HCT116 (cell line): ENCODE measurements at regions not wholly inside any gene's neighbourhood (a gene's known extent, or its start where the extent isn't known, plus 50 kb on each side); places are given as distances from the start of the nearest gene placed in this dataset.

Experiments
- ATAC-seq: fragments of 200-7000 bp; cut with Tn5 transposase; 2 replicates; pipeline ENCODE4 v1.9.1; 2020; ENCODE audit warnings: mild to moderate bottlenecking, moderate library complexity
- BruUV-seq: library from RNA; stranded (reverse); fragments of 400-500 nt; replicated peaks from 2 replicates; lab custom pipeline; 2021; lab: Mats Ljungman, UMichigan
- CTCF ChIA-PET: fragments of 300-600 bp; sonication (Branson Sonifier 250); formaldehyde crosslinking; loops from one replicate; lab custom pipeline; 2021; ENCODE audit warnings: antibody characterized with exemption; lab: Charles Lee
- POLR2A ChIA-PET: fragments of 300-600, 350-600 bp; sonication (Branson Sonifier 250); formaldehyde crosslinking; loops from one replicate; lab custom pipeline; 2021; ENCODE audit warnings: antibody characterized with exemption; lab: Charles Lee
- RAD21 ChIA-PET, 2 experiments: fragments of 300-600 bp; sonication (Branson Sonifier 250); formaldehyde crosslinking; loops; one replicate each; lab custom pipeline; 2023; ENCODE audit warnings: low total read pairs in 2 of 2; ENCODE audit not compliant: uncharacterized antibody in 2 of 2, unreplicated experiment in 2 of 2, low non-redundant PET in 1 of 2; lab: Charles Lee
- DNase-seq: peaks from one replicate; pipeline ENCODE4 v3.0.0-alpha.2; 2010; ENCODE audit warnings: low read depth, low spot score
- H2AFZ ChIP-seq: fragments of 200-600 bp; shearing (Covaris generic), sonication (generic); 2 replicates; pipeline ENCODE4 v1.6.1; 2017; ENCODE audit warnings: low read depth, mixed run types, mixed read lengths, antibody characterized with exemption, low read length; ENCODE audit not compliant: poor library complexity, severe bottlenecking
- H3K27ac ChIP-seq: 2 replicates; pipeline ENCODE4 v1.5.1; 2012; ENCODE audit warnings: low read depth, low read length
- H3K27me3 ChIP-seq: fragments of 200-600 bp; sonication (generic); 2 replicates; pipeline ENCODE4 v1.6.1; 2016; ENCODE audit warnings: mixed run types, low read length, mixed read lengths; ENCODE audit not compliant: insufficient read depth
- H3K36me3 ChIP-seq, 2 experiments: fragments of 200-500 bp in 1 of 2; fragments of 200-600 bp in 1 of 2; sonication (Bioruptor generic) in 1 of 2; sonication (generic) in 1 of 2; 2 replicates each; pipeline versions ENCODE4 v1.5.1 to v1.6.1; 2014 to 2016; ENCODE audit warnings: low read length in 2 of 2, inconsistent platforms in 1 of 2, mixed read lengths in 1 of 2, mixed run types in 1 of 2; ENCODE audit not compliant: insufficient read depth in 2 of 2, control insufficient read depth in 1 of 2
- H3K4me1 ChIP-seq, 2 experiments: fragments of 200-600 bp in 1 of 2; sonication (generic) in 1 of 2; 2 replicates each; pipeline versions ENCODE4 v1.5.1 to v1.6.1; 2012 to 2017; ENCODE audit warnings: low read length in 2 of 2, inconsistent platforms in 1 of 2, mild to moderate bottlenecking in 1 of 2, mixed read lengths in 1 of 2, mixed run types in 1 of 2, moderate library complexity in 1 of 2; ENCODE audit not compliant: insufficient read depth in 2 of 2, control insufficient read depth in 1 of 2
- H3K4me2 ChIP-seq: fragments of 200-600 bp; sonication (generic); 2 replicates; pipeline ENCODE4 v1.6.1; 2017; ENCODE audit warnings: mixed run types, low read length, mixed read lengths
- H3K4me3 ChIP-seq, 2 experiments: fragments of 200-600 bp in 1 of 2; sonication (generic) in 1 of 2; replicated peaks in 1 of 2; 2 replicates each; pipeline ENCODE4 v1.5.1; 2011 to 2016; ENCODE audit warnings: low read length in 2 of 2, control low read depth in 1 of 2, low read depth in 1 of 2, mild to moderate bottlenecking in 1 of 2, mixed read lengths in 1 of 2, mixed run types in 1 of 2
- H3K79me2 ChIP-seq: fragments of 200-600 bp; sonication (generic); 2 replicates; pipeline ENCODE4 v1.6.1; 2017; ENCODE audit warnings: mild to moderate bottlenecking, mixed run types, low read length, moderate library complexity, mixed read lengths; ENCODE audit not compliant: insufficient read depth
- H3K9ac ChIP-seq: fragments of 200-600 bp; sonication (generic); 2 replicates; pipeline ENCODE4 v1.6.1; 2016; ENCODE audit warnings: low read length, mixed read lengths
- H3K9me2 ChIP-seq: fragments of 200-600 bp; sonication (generic), shearing (Covaris generic); 2 replicates; pipeline ENCODE4 v1.6.1; 2017; ENCODE audit warnings: mixed run types, mild to moderate bottlenecking, moderate library complexity; ENCODE audit not compliant: insufficient read depth
- H3K9me3 ChIP-seq, 2 experiments: fragments of 200-500 bp in 1 of 2; fragments of 200-600 bp in 1 of 2; sonication (Bioruptor generic) in 1 of 2; sonication (generic) in 1 of 2; 2 replicates each; pipeline ENCODE4 v1.6.1; 2014 to 2017; ENCODE audit warnings: low read length in 2 of 2, mixed read lengths in 2 of 2, inconsistent platforms in 1 of 2, low read depth in 1 of 2, mild to moderate bottlenecking in 1 of 2, mixed run types in 1 of 2, moderate library complexity in 1 of 2; ENCODE audit not compliant: control insufficient read depth in 1 of 2, insufficient read depth in 1 of 2
- H4K20me1 ChIP-seq: fragments of 200-600 bp; sonication (generic), shearing (Covaris generic); 2 replicates; pipeline ENCODE4 v1.6.1; 2017; ENCODE audit warnings: mixed run types, mild to moderate bottlenecking, moderate library complexity; ENCODE audit not compliant: insufficient read depth
- EZH2 ChIP-seq: fragments of 200-600 bp; sonication (generic); IDR thresholded peaks from 2 replicates; pipeline ENCODE4 v1.6.1; 2017; ENCODE audit warnings: antibody characterized with exemption, mixed run types
- EZH2phosphoT487 ChIP-seq: fragments of 200-600 bp; IDR thresholded peaks from 2 replicates; pipeline ENCODE4 v1.6.1; 2018; ENCODE audit warnings: antibody characterized with exemption, borderline replicate concordance
- RAD21 ChIP-seq: IDR thresholded peaks from 2 replicates; pipeline ENCODE4 v1.6.1; 2012; ENCODE audit warnings: low read depth, mild to moderate bottlenecking
- SIN3A ChIP-seq: IDR thresholded peaks from 2 replicates; pipeline ENCODE4 v1.6.1; 2012; ENCODE audit warnings: low read depth
- YY1 ChIP-seq: IDR thresholded peaks from 2 replicates; pipeline ENCODE4 v1.6.1; 2011; ENCODE audit warnings: low read length, low read depth, moderate library complexity, mild to moderate bottlenecking; ENCODE audit not compliant: insufficient replicate concordance; ENCODE audit errors: extremely low read depth
- ZFX ChIP-seq: fragments of 450-650 bp; IDR thresholded peaks from 2 replicates; pipeline ENCODE4 v1.6.1; 2017
- ZNF274 ChIP-seq: fragments of 200-500 bp; sonication (Bioruptor generic); IDR thresholded peaks from 2 replicates; pipeline ENCODE4 v1.6.1; 2014; ENCODE audit warnings: mild to moderate bottlenecking, low read depth, low read length, inconsistent platforms
- intact Hi-C: fragments of 100-400 bp; cut with micrococcal nuclease; formaldehyde crosslinking; loops from 2 replicates; pipeline ENCODE4 v1.10.0; 2022
- TF ChIP-seq, protein P1 (sequence below): IDR thresholded peaks from 2 replicates; pipeline ENCODE4 v1.6.1; 2012; ENCODE audit warnings: low read depth

GRCh38 chr1:55524006-55524405 is 308.8 kb upstream of the USP24 start:
- Histone ChIP-seq H4K20me1 (no peaks in the 10 kb centered on the region), H3K36me3 (no peaks in the 10 kb centered on the region), H2AFZ (no peak overlapping the region), H3K4me1 (no peaks in the 10 kb centered on the region), H3K4me3 (no peak overlapping the region), H3K9me3 (no peaks in the 10 kb centered on the region), H3K4me2 (no peak overlapping the region), H3K9me2 (no peaks in the 10 kb centered on the region), H3K27ac (no peak overlapping the region), H3K9ac (no peak overlapping the region), H3K79me2 (no peaks in the 10 kb centered on the region), H3K27me3 (no peaks in the 10 kb centered on the region)
- TF ChIP-seq ZNF274 = no peak
- TF ChIP-seq EZH2phosphoT487 = no peak
- no peak for TF ChIP-seq EZH2
- TF ChIP-seq, protein P1, sequence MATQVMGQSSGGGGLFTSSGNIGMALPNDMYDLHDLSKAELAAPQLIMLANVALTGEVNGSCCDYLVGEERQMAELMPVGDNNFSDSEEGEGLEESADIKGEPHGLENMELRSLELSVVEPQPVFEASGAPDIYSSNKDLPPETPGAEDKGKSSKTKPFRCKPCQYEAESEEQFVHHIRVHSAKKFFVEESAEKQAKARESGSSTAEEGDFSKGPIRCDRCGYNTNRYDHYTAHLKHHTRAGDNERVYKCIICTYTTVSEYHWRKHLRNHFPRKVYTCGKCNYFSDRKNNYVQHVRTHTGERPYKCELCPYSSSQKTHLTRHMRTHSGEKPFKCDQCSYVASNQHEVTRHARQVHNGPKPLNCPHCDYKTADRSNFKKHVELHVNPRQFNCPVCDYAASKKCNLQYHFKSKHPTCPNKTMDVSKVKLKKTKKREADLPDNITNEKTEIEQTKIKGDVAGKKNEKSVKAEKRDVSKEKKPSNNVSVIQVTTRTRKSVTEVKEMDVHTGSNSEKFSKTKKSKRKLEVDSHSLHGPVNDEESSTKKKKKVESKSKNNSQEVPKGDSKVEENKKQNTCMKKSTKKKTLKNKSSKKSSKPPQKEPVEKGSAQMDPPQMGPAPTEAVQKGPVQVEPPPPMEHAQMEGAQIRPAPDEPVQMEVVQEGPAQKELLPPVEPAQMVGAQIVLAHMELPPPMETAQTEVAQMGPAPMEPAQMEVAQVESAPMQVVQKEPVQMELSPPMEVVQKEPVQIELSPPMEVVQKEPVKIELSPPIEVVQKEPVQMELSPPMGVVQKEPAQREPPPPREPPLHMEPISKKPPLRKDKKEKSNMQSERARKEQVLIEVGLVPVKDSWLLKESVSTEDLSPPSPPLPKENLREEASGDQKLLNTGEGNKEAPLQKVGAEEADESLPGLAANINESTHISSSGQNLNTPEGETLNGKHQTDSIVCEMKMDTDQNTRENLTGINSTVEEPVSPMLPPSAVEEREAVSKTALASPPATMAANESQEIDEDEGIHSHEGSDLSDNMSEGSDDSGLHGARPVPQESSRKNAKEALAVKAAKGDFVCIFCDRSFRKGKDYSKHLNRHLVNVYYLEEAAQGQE = no peak
- no peak for TF ChIP-seq RAD21
- no peak for TF ChIP-seq ZFX
- TF ChIP-seq YY1 = no peak
- no peak for TF ChIP-seq SIN3A
- no TSS peak for BruUV-seq
- no peak for ATAC-seq
- intact Hi-C loops = no loop called here
- RAD21 ChIA-PET = no interaction called here
- CTCF ChIA-PET = no interaction called here
- no peak for DNase-seq
- POLR2A ChIA-PET = no interaction called here
